HepG2 (cell line): ENCODE measurements at regions not wholly inside any gene's neighbourhood (a gene's known extent, or its start where the extent isn't known, plus 50 kb on each side); places are given as distances from the start of the nearest gene placed in this dataset.

Experiments used
- ATAC-seq: fragments of 200-7000 bp; cut with Tn5 transposase; 3 replicates; pipeline ENCODE4 v1.9.1; 2020; ENCODE audit warnings: mild to moderate bottlenecking, moderate library complexity
- BruUV-seq: library from RNA; stranded (reverse); fragments of 400-500 nt; replicated peaks from 2 replicates; lab custom pipeline; 2021; lab: Mats Ljungman, UMichigan
- CTCF ChIA-PET: fragments of 300-600 bp; formaldehyde crosslinking; extraction: SDS; loops from one replicate; lab custom pipeline; 2021; ENCODE audit warnings: low total read pairs, inconsistent platforms, low intra/inter-chr PET ratio; lab: Yijun Ruan, JAX
- POLR2A ChIA-PET: fragments of 350-600 bp; sonication (Branson Sonifier 250); formaldehyde crosslinking; loops from one replicate; lab custom pipeline; 2020; ENCODE audit warnings: antibody characterized with exemption, inconsistent platforms; lab: Yijun Ruan, JAX
- DNase-seq: peaks from one replicate; pipeline ENCODE4 v3.0.0-alpha.2; 2015; ENCODE audit warnings: low spot score
- FAIRE-seq: peaks from 3 replicates; lab custom pipeline; 2011; peaks lifted over from hg19 to GRCh38; lab: Jason Lieb, UNC
- H2AFZ ChIP-seq: one replicate; pipeline ENCODE4 v1.6.1; 2011; ENCODE audit warnings: low read length, inconsistent platforms
- H3K27ac ChIP-seq: fragments of 300-600 bp; 3 replicates; pipeline ENCODE4 v1.8.0; 2011; ENCODE audit warnings: mixed run types, mild to moderate bottlenecking, mixed read lengths, low read length, inconsistent platforms; ENCODE audit not compliant: insufficient read depth; ENCODE audit errors: extremely low read length
- H3K27me3 ChIP-seq, 2 experiments: fragments of 200-600 bp in 1 of 2; 2 replicates in 1 of 2; 3 replicates in 1 of 2; pipeline versions ENCODE4 v1.6.0 to v1.8.0; 2011; ENCODE audit warnings: low read length in 2 of 2, mild to moderate bottlenecking in 2 of 2, moderate library complexity in 2 of 2, inconsistent platforms in 1 of 2; ENCODE audit not compliant: insufficient read depth in 2 of 2, control insufficient read depth in 1 of 2
- H3K36me3 ChIP-seq, 2 experiments: fragments of 200-600 bp in 1 of 2; replicated peaks in 1 of 2; 2 replicates in 1 of 2; 3 replicates in 1 of 2; pipeline versions ENCODE4 v1.5.1 to v1.8.0; 2011; ENCODE audit warnings: low read length in 2 of 2, inconsistent platforms in 1 of 2; ENCODE audit not compliant: insufficient read depth in 2 of 2, control insufficient read depth in 1 of 2
- H3K4me1 ChIP-seq: 2 replicates; pipeline ENCODE4 v1.5.1; 2012; ENCODE audit warnings: low read length, inconsistent platforms; ENCODE audit not compliant: insufficient read depth
- H3K4me2 ChIP-seq: 2 replicates; pipeline ENCODE4 v1.6.0; 2011; ENCODE audit warnings: low read depth, low read length, inconsistent platforms
- H3K4me3 ChIP-seq, 3 experiments: fragments of 200-600 bp in 1 of 3; sonication (generic), shearing (Covaris generic) in 1 of 3; replicated peaks in 1 of 3; 2 replicates each; pipeline ENCODE4 v1.5.1; 2011 to 2016; ENCODE audit warnings: low read length in 3 of 3, inconsistent platforms in 2 of 3, low read depth in 2 of 3, mild to moderate bottlenecking in 2 of 3, control low read depth in 1 of 3, mixed read lengths in 1 of 3; ENCODE audit not compliant: insufficient read depth in 1 of 3
- H3K79me2 ChIP-seq: one replicate; pipeline ENCODE4 v1.6.1; 2011; ENCODE audit warnings: low read length, inconsistent platforms; ENCODE audit not compliant: insufficient read depth
- H3K9ac ChIP-seq: 2 replicates; pipeline ENCODE4 v1.6.0; 2011; ENCODE audit warnings: mild to moderate bottlenecking, low read depth, low read length, inconsistent platforms; ENCODE audit not compliant: insufficient read depth
- H3K9me3 ChIP-seq: 2 replicates; pipeline ENCODE4 v1.5.1; 2012; ENCODE audit warnings: mild to moderate bottlenecking, low read length
- H4K20me1 ChIP-seq: 2 replicates; pipeline ENCODE4 v1.6.0; 2011; ENCODE audit warnings: inconsistent platforms, mild to moderate bottlenecking, low read length, moderate library complexity; ENCODE audit not compliant: insufficient read depth
- ARHGAP35 ChIP-seq: sonication (generic); formaldehyde crosslinking; IDR thresholded peaks from 2 replicates; pipeline ENCODE4 v1.9.0; 2022; ENCODE audit warnings: mild to moderate bottlenecking, inconsistent platforms, moderate library complexity, missing genetic modification reagents, borderline replicate concordance
- ASH2L ChIP-seq: fragments of 300-600, 200-600 bp; sonication (generic); IDR thresholded peaks from 2 replicates; pipeline ENCODE4 v1.7.0; 2017; ENCODE audit warnings: low read depth, mild to moderate bottlenecking, moderate library complexity, mixed read lengths, low read length; ENCODE audit not compliant: insufficient read length
- DNMT1 ChIP-seq: sonication (generic); formaldehyde crosslinking; IDR thresholded peaks from 2 replicates; pipeline ENCODE4 v1.5.1; 2020; ENCODE audit warnings: mild to moderate bottlenecking, missing genetic modification reagents
- FOSL2 ChIP-seq: sonication (generic); formaldehyde crosslinking; IDR thresholded peaks from 2 replicates; pipeline ENCODE4 v1.4.0; 2020; ENCODE audit warnings: missing genetic modification reagents
- HES4 ChIP-seq: sonication (generic); formaldehyde crosslinking; IDR thresholded peaks from 2 replicates; pipeline ENCODE4 v1.9.0; 2021; ENCODE audit warnings: mild to moderate bottlenecking, missing genetic modification reagents, borderline replicate concordance
- HMG20A ChIP-seq: IDR thresholded peaks from 2 replicates; pipeline ENCODE4 v1.6.1; 2016; ENCODE audit warnings: borderline replicate concordance
- KAT8 ChIP-seq: IDR thresholded peaks from 2 replicates; pipeline ENCODE4 v1.6.1; 2016; ENCODE audit warnings: missing genetic modification reagents, missing compliant biosample characterization
- POLR2AphosphoS2 ChIP-seq: IDR thresholded peaks from 2 replicates; pipeline ENCODE4 v1.6.1; 2011; ENCODE audit warnings: low read depth, low read length, improper control_type of control experiment
- SIX1 ChIP-seq: sonication (generic); formaldehyde crosslinking; IDR thresholded peaks from 2 replicates; pipeline ENCODE4 v1.4.0; 2020; ENCODE audit warnings: missing genetic modification reagents, borderline replicate concordance
- ZNF615 ChIP-seq: sonication (generic); formaldehyde crosslinking; IDR thresholded peaks from 2 replicates; pipeline ENCODE4 v1.5.0; 2020; ENCODE audit warnings: mild to moderate bottlenecking, missing genetic modification reagents, borderline replicate concordance
- ZNF7 ChIP-seq: IDR thresholded peaks from 2 replicates; pipeline ENCODE4 v1.6.1; 2016; ENCODE audit warnings: missing biosample characterization, missing genetic modification reagents
- ZNF792 ChIP-seq: IDR thresholded peaks from 2 replicates; pipeline ENCODE4 v1.6.1; 2016
- WGBS: methylation state at CpG from one replicate; pipeline ENCODE4 v1.1.6; 2017; ENCODE audit warnings: low lambda C conversion rate; 5-methylcytosine and 5-hydroxymethylcytosine counted together
- in situ Hi-C: cut with HindIII; loops from 2 replicates; pipeline ENCODE4 v1.10.0; 2017; ENCODE audit warnings: low pct_unique_long_range_greater_than_20kb; ENCODE audit not compliant: extremely low pct_ligation_motif_present
- intact Hi-C: fragments of 100-400 bp; cut with micrococcal nuclease; formaldehyde crosslinking; loops from one replicate; pipeline ENCODE4 v1.10.0; 2022; ENCODE audit not compliant: unreplicated experiment
- TF ChIP-seq, protein P1 (sequence below): sonication (generic); formaldehyde crosslinking; IDR thresholded peaks from 2 replicates; pipeline ENCODE4 v1.4.0; 2020; ENCODE audit warnings: mild to moderate bottlenecking, missing genetic modification reagents
- TF ChIP-seq, protein P2 (sequence below): sonication (generic); formaldehyde crosslinking; IDR thresholded peaks from 2 replicates; pipeline ENCODE4 v1.4.0; 2020; ENCODE audit warnings: mild to moderate bottlenecking, missing genetic modification reagents
- TF ChIP-seq, protein P3 (sequence below): sonication (generic); formaldehyde crosslinking; IDR thresholded peaks from 2 replicates; pipeline ENCODE4 v1.5.1; 2020; ENCODE audit warnings: mild to moderate bottlenecking, missing genetic modification reagents, borderline replicate concordance
- TF ChIP-seq, protein P4 (sequence below): IDR thresholded peaks from 2 replicates; pipeline ENCODE4 v1.6.1; 2016; ENCODE audit warnings: low read depth, control low read depth

DNA sequence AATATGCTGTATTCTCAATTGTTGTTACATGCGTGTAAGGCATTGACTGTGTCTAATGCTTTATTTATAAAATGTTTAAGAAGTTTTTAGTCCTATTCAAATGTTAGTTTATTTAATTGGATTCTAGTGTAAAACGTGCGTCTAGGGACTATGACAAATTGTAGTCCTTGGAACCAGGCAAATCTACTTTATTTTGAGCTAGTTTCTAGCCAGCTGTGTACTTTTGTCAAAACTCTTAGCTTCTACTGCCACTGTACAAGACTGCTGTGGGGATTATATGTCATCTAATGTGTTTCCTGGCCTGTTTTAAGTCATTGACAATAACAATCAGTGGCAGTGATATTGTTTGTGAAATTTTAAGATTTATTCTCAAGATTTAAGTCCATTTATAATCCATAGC, 220.5 kb upstream of the SEMA3D start:
- no peak overlapping the region for H3K4me3 ChIP-seq
- POLR2A ChIA-PET: no interaction called here
- ATAC-seq (no peak), FAIRE-seq (no peak), DNase-seq (no peak)
- in situ Hi-C loops (no loop called here), intact Hi-C loops (no loop called here)
- no peak overlapping the region for H2AFZ ChIP-seq
- H3K27ac ChIP-seq: no peak overlapping the region
- H3K9ac ChIP-seq: no peak overlapping the region
- no peaks in the 10 kb centered on the region for H3K4me1 ChIP-seq
- H3K27me3 ChIP-seq: no peaks in the 10 kb centered on the region
- no TSS peak for BruUV-seq
- no peak for TF ChIP-seq HMG20A
- TF ChIP-seq ZNF7 (CRISPR knock-in tag): no peak
- no peak for TF ChIP-seq ARHGAP35 (CRISPR knock-in tag)
- TF ChIP-seq ASH2L: no peak
- no peak for TF ChIP-seq KAT8
- no peak for TF ChIP-seq ZNF615 (CRISPR knock-in tag)
- no peak for TF ChIP-seq FOSL2
- no peak for TF ChIP-seq HES4 (CRISPR knock-in tag)
- TF ChIP-seq, protein P1, sequence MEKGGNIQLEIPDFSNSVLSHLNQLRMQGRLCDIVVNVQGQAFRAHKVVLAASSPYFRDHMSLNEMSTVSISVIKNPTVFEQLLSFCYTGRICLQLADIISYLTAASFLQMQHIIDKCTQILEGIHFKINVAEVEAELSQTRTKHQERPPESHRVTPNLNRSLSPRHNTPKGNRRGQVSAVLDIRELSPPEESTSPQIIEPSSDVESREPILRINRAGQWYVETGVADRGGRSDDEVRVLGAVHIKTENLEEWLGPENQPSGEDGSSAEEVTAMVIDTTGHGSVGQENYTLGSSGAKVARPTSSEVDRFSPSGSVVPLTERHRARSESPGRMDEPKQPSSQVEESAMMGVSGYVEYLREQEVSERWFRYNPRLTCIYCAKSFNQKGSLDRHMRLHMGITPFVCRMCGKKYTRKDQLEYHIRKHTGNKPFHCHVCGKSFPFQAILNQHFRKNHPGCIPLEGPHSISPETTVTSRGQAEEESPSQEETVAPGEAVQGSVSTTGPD: no peak
- TF ChIP-seq, protein P2, sequence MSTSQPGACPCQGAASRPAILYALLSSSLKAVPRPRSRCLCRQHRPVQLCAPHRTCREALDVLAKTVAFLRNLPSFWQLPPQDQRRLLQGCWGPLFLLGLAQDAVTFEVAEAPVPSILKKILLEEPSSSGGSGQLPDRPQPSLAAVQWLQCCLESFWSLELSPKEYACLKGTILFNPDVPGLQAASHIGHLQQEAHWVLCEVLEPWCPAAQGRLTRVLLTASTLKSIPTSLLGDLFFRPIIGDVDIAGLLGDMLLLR (CRISPR knock-in tag): no peak
- TF ChIP-seq SIX1 (CRISPR knock-in tag): no peak
- TF ChIP-seq ZNF792: no peak
- no peak for TF ChIP-seq POLR2AphosphoS2
- TF ChIP-seq, protein P3, sequence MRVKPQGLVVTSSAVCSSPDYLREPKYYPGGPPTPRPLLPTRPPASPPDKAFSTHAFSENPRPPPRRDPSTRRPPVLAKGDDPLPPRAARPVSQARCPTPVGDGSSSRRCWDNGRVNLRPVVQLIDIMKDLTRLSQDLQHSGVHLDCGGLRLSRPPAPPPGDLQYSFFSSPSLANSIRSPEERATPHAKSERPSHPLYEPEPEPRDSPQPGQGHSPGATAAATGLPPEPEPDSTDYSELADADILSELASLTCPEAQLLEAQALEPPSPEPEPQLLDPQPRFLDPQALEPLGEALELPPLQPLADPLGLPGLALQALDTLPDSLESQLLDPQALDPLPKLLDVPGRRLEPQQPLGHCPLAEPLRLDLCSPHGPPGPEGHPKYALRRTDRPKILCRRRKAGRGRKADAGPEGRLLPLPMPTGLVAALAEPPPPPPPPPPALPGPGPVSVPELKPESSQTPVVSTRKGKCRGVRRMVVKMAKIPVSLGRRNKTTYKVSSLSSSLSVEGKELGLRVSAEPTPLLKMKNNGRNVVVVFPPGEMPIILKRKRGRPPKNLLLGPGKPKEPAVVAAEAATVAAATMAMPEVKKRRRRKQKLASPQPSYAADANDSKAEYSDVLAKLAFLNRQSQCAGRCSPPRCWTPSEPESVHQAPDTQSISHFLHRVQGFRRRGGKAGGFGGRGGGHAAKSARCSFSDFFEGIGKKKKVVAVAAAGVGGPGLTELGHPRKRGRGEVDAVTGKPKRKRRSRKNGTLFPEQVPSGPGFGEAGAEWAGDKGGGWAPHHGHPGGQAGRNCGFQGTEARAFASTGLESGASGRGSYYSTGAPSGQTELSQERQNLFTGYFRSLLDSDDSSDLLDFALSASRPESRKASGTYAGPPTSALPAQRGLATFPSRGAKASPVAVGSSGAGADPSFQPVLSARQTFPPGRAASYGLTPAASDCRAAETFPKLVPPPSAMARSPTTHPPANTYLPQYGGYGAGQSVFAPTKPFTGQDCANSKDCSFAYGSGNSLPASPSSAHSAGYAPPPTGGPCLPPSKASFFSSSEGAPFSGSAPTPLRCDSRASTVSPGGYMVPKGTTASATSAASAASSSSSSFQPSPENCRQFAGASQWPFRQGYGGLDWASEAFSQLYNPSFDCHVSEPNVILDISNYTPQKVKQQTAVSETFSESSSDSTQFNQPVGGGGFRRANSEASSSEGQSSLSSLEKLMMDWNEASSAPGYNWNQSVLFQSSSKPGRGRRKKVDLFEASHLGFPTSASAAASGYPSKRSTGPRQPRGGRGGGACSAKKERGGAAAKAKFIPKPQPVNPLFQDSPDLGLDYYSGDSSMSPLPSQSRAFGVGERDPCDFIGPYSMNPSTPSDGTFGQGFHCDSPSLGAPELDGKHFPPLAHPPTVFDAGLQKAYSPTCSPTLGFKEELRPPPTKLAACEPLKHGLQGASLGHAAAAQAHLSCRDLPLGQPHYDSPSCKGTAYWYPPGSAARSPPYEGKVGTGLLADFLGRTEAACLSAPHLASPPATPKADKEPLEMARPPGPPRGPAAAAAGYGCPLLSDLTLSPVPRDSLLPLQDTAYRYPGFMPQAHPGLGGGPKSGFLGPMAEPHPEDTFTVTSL (CRISPR knock-in tag): no peak
- no peak for TF ChIP-seq DNMT1 (CRISPR knock-in tag)
- TF ChIP-seq, protein P4, sequence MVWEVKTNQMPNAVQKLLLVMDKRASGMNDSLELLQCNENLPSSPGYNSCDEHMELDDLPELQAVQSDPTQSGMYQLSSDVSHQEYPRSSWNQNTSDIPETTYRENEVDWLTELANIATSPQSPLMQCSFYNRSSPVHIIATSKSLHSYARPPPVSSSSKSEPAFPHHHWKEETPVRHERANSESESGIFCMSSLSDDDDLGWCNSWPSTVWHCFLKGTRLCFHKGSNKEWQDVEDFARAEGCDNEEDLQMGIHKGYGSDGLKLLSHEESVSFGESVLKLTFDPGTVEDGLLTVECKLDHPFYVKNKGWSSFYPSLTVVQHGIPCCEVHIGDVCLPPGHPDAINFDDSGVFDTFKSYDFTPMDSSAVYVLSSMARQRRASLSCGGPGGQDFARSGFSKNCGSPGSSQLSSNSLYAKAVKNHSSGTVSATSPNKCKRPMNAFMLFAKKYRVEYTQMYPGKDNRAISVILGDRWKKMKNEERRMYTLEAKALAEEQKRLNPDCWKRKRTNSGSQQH (CRISPR knock-in tag): no peak
- no peaks in the 10 kb centered on the region for H4K20me1 ChIP-seq
- CTCF ChIA-PET: no interaction called here
- H3K36me3 ChIP-seq: no peaks in the 10 kb centered on the region
- 32% methylated on average over 3 of the region's 3 CpGs for WGBS
- no peaks in the 10 kb centered on the region for H3K9me3 ChIP-seq
- no peaks in the 10 kb centered on the region for H3K79me2 ChIP-seq
- no peak overlapping the region for H3K4me2 ChIP-seq
